GM21576 (cell line): ENCODE measurements at regions not wholly inside any gene's neighbourhood (a gene's known extent, or its start where the extent isn't known, plus 50 kb on each side); places are given as distances from the start of the nearest gene placed in this dataset.
"Not testable (repeated sequence)": the region's sequence is repeated elsewhere in the genome, so short reads cannot be mapped to it uniquely, and the experiment has no call there.

Experiments
- ATAC-seq: cut with Tn5 transposase; IDR thresholded peaks from one replicate; pipeline ENCODE4 v1.9.1; 2021; ENCODE audit warnings: mild to moderate bottlenecking, moderate library complexity; ENCODE audit not compliant: unreplicated experiment

GRCh38 chr10:21159669-21160068, 262.6 kb upstream of the NEBL start:
- ATAC-seq: no peak

- ATAC-seq: no peak
These were observed 261.2 kb upstream of the NEBL start for GRCh38 chr10:21158301-21158700.

- no peak for ATAC-seq
These were observed 260.6 kb upstream of the NEBL start for GRCh38 chr10:21157664-21158063.

- no peak for ATAC-seq
These were observed 253.1 kb upstream of the NEBL start for GRCh38 chr10:21150166-21150565.

GRCh38 chr10:21146436-21146789, 249.3 kb upstream of the NEBL start:
- ATAC-seq: no peak

GRCh38 chr10:21145751-21146435, 248.8 kb upstream of the NEBL start:
- ATAC-seq: no peak

- no peak for ATAC-seq
These were observed 246.9 kb upstream of the NEBL start for GRCh38 chr10:21144047-21144446.

GRCh38 chr10:21141946-21142492, 244.9 kb upstream of the NEBL start:
- ATAC-seq: no peak

- ATAC-seq: no peak
These were observed 241.7 kb upstream of the NEBL start for GRCh38 chr10:21138769-21139340.

- no peak for ATAC-seq
These were observed 238.2 kb upstream of the NEBL start for GRCh38 chr10:21135023-21135931.

GRCh38 chr10:21134645-21135022, 237.5 kb upstream of the NEBL start:
- ATAC-seq: no peak

- ATAC-seq: no peak
These were observed 233.8 kb upstream of the NEBL start for GRCh38 chr10:21130683-21131442.

GRCh38 chr10:21130108-21130507, 233.0 kb upstream of the NEBL start:
- no peak for ATAC-seq

GRCh38 chr10:21125471-21126228, 228.5 kb upstream of the NEBL start:
- ATAC-seq: no peak

- no peak for ATAC-seq
These were observed 225.8 kb upstream of the NEBL start for GRCh38 chr10:21122907-21123306.

GRCh38 chr10:21121822-21122221, 224.7 kb upstream of the NEBL start:
- ATAC-seq: not testable (repeated sequence)

GRCh38 chr10:21114683-21115082, 217.6 kb upstream of the NEBL start:
- ATAC-seq: no peak

GRCh38 chr10:21110358-21110757, 213.2 kb upstream of the NEBL start:
- no peak for ATAC-seq

- ATAC-seq: not testable (repeated sequence)
These were observed 209.8 kb upstream of the NEBL start for GRCh38 chr10:21106931-21107330.

GRCh38 chr10:21105331-21105730, 208.2 kb upstream of the NEBL start:
- not testable (repeated sequence) for ATAC-seq
